H1 (cell line): ENCODE measurements at regions not wholly inside any gene's neighbourhood (a gene's known extent, or its start where the extent isn't known, plus 50 kb on each side); places are given as distances from the start of the nearest gene placed in this dataset.

Experiments
- ATF2 ChIP-seq: IDR thresholded peaks from 2 replicates; pipeline ENCODE4 v1.6.1; 2012; ENCODE audit warnings: low read length, inconsistent platforms
- CBX8 ChIP-seq: fragments of 300-800, 300-1000 bp; sonication (generic); IDR thresholded peaks from 2 replicates; pipeline ENCODE4 v1.7.1; 2016; ENCODE audit warnings: low read depth, low read length, borderline replicate concordance
- CTCF ChIP-seq, 3 experiments: IDR thresholded peaks; 1 replicate in 2 of 3; 2 replicates in 1 of 3; pipeline versions ENCODE4 v1.5.1 to v1.6.1; 2011; ENCODE audit warnings: low read length in 3 of 3, mild to moderate bottlenecking in 3 of 3, inconsistent platforms in 2 of 3, low read depth in 1 of 3, moderate library complexity in 1 of 3; ENCODE audit not compliant: insufficient read depth in 1 of 3; ENCODE audit errors: control extremely low read depth in 1 of 3
- EP300 ChIP-seq, 2 experiments: IDR thresholded peaks; 1 replicate in 1 of 2; 2 replicates in 1 of 2; pipeline ENCODE4 v1.6.1; 2011 to 2012; ENCODE audit warnings: low read depth in 2 of 2, low read length in 2 of 2, mild to moderate bottlenecking in 2 of 2, borderline replicate concordance in 1 of 2, inconsistent platforms in 1 of 2, moderate library complexity in 1 of 2
- FOSL1 ChIP-seq: IDR thresholded peaks from 2 replicates; pipeline ENCODE4 v1.6.1; 2011; ENCODE audit warnings: mild to moderate bottlenecking, low read depth, low read length, moderate library complexity; ENCODE audit not compliant: insufficient read depth
- NANOG ChIP-seq: IDR thresholded peaks from 2 replicates; pipeline ENCODE4 v1.6.1; 2011; ENCODE audit warnings: low read length, low read depth, mild to moderate bottlenecking, inconsistent platforms; ENCODE audit not compliant: insufficient read depth, poor library complexity, severe bottlenecking
- POLR2AphosphoS5 ChIP-seq: IDR thresholded peaks from 2 replicates; pipeline ENCODE4 v1.6.1; 2011; ENCODE audit warnings: low read depth, low read length
- RAD21 ChIP-seq, 2 experiments: IDR thresholded peaks in 1 of 2; conservative IDR thresholded peaks in 1 of 2; 2 replicates each; pipeline ENCODE4 v1.6.1; 2011; ENCODE audit warnings: low read depth in 2 of 2, low read length in 2 of 2, improper control_type of control experiment in 1 of 2, inconsistent platforms in 1 of 2, mild to moderate bottlenecking in 1 of 2, moderate library complexity in 1 of 2
- SAP30 ChIP-seq: fragments of 300-600 bp; sonication (generic); IDR thresholded peaks from 2 replicates; pipeline ENCODE4 v1.7.1; 2012; ENCODE audit warnings: low read length, moderate library complexity, mild to moderate bottlenecking, inconsistent platforms; ENCODE audit not compliant: insufficient read depth, insufficient replicate concordance
- SIX5 ChIP-seq: IDR thresholded peaks from 2 replicates; pipeline ENCODE4 v1.6.1; 2011; ENCODE audit warnings: mild to moderate bottlenecking, low read depth, low read length
- TBP ChIP-seq: IDR thresholded peaks from 2 replicates; pipeline ENCODE4 v1.6.1; 2011; ENCODE audit warnings: low read depth, low read length, improper control_type of control experiment
- TCF12 ChIP-seq: IDR thresholded peaks from 2 replicates; pipeline ENCODE4 v1.6.1; 2011; ENCODE audit warnings: low read depth, mild to moderate bottlenecking, low read length

GRCh38 chr6:113184291-113184690 lies 672.9 kb upstream of the MARCKS start:
- TF ChIP-seq TBP (no peak), EP300 (IDR thresholded peaks at IDR 0.05; ENCODE audit: borderline replicate concordance in 1 of 2, low read depth in 2 of 2, low read length in 2 of 2) (no peak), ATF2 (no peak), CTCF (IDR thresholded peaks at IDR 0.05; ENCODE audit: control extremely low read depth in 1 of 3, insufficient read depth in 1 of 3, low read depth in 1 of 3, low read length in 3 of 3) (no peak), CBX8 (no peak), TCF12 (no peak), RAD21 (IDR thresholded peaks at IDR 0.05 in 1 of 2, conservative IDR thresholded peaks at IDR 0.05 in 1 of 2; ENCODE audit: low read depth in 2 of 2, low read length in 2 of 2) (no peak), FOSL1 (no peak), NANOG (no peak), POLR2AphosphoS5 (no peak), SAP30 (no peak), SIX5 (no peak)
